Endodermal cell (in vitro differentiated cells): ENCODE measurements at regions not wholly inside any gene's neighbourhood (a gene's known extent, or its start where the extent isn't known, plus 50 kb on each side); places are given as distances from the start of the nearest gene placed in this dataset.

Experiments
- DNase-seq: peaks from one replicate; pipeline ENCODE4 v3.0.0-alpha.2; 2017
- H3K27ac ChIP-seq: 2 replicates; pipeline ENCODE4 v1.5.1; 2013; ENCODE audit warnings: mild to moderate bottlenecking, low read depth, low read length, moderate library complexity
- H3K27me3 ChIP-seq: 2 replicates; pipeline ENCODE4 v1.6.1; 2013; ENCODE audit warnings: mild to moderate bottlenecking, low read length, moderate library complexity; ENCODE audit not compliant: insufficient read depth, control insufficient read depth, poor library complexity, severe bottlenecking
- H3K36me3 ChIP-seq: 2 replicates; pipeline ENCODE4 v1.7.0; 2013; ENCODE audit warnings: mild to moderate bottlenecking, low read length, moderate library complexity; ENCODE audit not compliant: control insufficient read depth, insufficient read depth
- H3K4me1 ChIP-seq: one replicate; pipeline ENCODE4 v1.7.0; 2013; ENCODE audit warnings: low read length; ENCODE audit not compliant: control insufficient read depth, insufficient read depth
- H3K4me3 ChIP-seq: 2 replicates; pipeline ENCODE4 v1.5.1; 2013; ENCODE audit warnings: mild to moderate bottlenecking, low read length, moderate library complexity
- H3K9ac ChIP-seq: 2 replicates; pipeline ENCODE4 v1.6.1; 2013; ENCODE audit warnings: mild to moderate bottlenecking, low read length, moderate library complexity; ENCODE audit not compliant: poor library complexity, severe bottlenecking; ENCODE audit errors: extremely low read depth
- H3K9me3 ChIP-seq: 2 replicates; pipeline ENCODE4 v1.6.1; 2013; ENCODE audit warnings: mild to moderate bottlenecking, low read length, moderate library complexity; ENCODE audit not compliant: control insufficient read depth
- H3K27ac Mint-ChIP-seq: 2 replicates; pipeline ENCODE4 v1.8.0; 2020; ENCODE audit warnings: mixed read lengths
- H3K27me3 Mint-ChIP-seq: 2 replicates; pipeline ENCODE4 v1.8.0; 2021; ENCODE audit warnings: mild to moderate bottlenecking, mixed read lengths; ENCODE audit not compliant: insufficient read depth
- H3K36me3 Mint-ChIP-seq: 2 replicates; pipeline ENCODE4 v1.8.0; 2020; ENCODE audit warnings: low read depth, mixed read lengths
- H3K4me1 Mint-ChIP-seq: 2 replicates; pipeline ENCODE4 v1.8.0; 2020; ENCODE audit warnings: mixed read lengths
- H3K4me3 Mint-ChIP-seq: 2 replicates; pipeline ENCODE4 v1.8.0; 2020; ENCODE audit warnings: mild to moderate bottlenecking, moderate library complexity, mixed read lengths
- H3K9me3 Mint-ChIP-seq: 2 replicates; pipeline ENCODE4 v1.8.0; 2020; ENCODE audit warnings: mild to moderate bottlenecking, mixed read lengths
- WGBS, 2 experiments: methylation state at CpG; one replicate each; pipeline versions ENCODE4 v1.1.5 to v1.1.7; 2013; ENCODE audit warnings: missing lambda C conversion rate in 2 of 2, mixed read lengths in 1 of 2; ENCODE audit not compliant: insufficient coverage in 1 of 2, insufficient read length in 1 of 2; 5-methylcytosine and 5-hydroxymethylcytosine counted together
- TF ChIP-seq, protein P1 (sequence below): fragments of 200-600 bp; sonication (generic); conservative IDR thresholded peaks from 2 replicates; pipeline ENCODE4 v1.5.0; 2021; ENCODE audit warnings: antibody characterized with exemption, mild to moderate bottlenecking

DNA sequence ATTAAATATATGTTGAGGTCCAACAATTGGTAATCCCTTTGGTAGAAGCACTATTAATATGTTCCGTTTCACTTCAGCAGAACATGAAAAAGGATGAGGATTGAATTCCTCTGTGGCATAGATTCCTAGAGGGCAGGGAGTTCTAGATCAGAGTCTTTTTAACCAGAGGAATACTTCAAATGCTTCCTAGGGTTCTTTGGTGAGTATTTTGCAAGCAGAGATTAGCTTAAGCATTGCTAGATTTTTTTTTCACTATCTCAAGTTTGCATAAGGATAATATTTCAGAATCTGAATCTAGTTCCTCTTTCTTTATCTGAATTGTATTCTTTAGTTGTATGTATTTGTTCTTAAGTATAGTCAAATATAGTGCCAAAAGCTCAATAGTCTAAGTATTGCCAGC, 116.6 kb upstream of the ADAMTSL1 start:
- Histone ChIP-seq H3K9me3 (no peaks in the 10 kb centered on the region), H3K4me1 (peaks cover 8% of the 10 kb centered on the region), H3K4me3 (no peak overlapping the region), H3K27ac (no peak overlapping the region), H3K36me3 (no peaks in the 10 kb centered on the region), H3K27me3 (no peaks in the 10 kb centered on the region), H3K9ac (no peak overlapping the region)
- peaks cover 10% of the 10 kb centered on the region for H3K4me1 Mint-ChIP-seq
- H3K9me3 Mint-ChIP-seq: peaks cover 3% of the 10 kb centered on the region
- no peak overlapping the region for H3K27ac Mint-ChIP-seq
- 89 to 100% methylated on average over 1 of the region's 1 CpG for WGBS, 2 experiments
- H3K36me3 Mint-ChIP-seq: no peaks in the 10 kb centered on the region
- TF ChIP-seq, protein P1, sequence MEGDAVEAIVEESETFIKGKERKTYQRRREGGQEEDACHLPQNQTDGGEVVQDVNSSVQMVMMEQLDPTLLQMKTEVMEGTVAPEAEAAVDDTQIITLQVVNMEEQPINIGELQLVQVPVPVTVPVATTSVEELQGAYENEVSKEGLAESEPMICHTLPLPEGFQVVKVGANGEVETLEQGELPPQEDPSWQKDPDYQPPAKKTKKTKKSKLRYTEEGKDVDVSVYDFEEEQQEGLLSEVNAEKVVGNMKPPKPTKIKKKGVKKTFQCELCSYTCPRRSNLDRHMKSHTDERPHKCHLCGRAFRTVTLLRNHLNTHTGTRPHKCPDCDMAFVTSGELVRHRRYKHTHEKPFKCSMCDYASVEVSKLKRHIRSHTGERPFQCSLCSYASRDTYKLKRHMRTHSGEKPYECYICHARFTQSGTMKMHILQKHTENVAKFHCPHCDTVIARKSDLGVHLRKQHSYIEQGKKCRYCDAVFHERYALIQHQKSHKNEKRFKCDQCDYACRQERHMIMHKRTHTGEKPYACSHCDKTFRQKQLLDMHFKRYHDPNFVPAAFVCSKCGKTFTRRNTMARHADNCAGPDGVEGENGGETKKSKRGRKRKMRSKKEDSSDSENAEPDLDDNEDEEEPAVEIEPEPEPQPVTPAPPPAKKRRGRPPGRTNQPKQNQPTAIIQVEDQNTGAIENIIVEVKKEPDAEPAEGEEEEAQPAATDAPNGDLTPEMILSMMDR: no peak
- H3K27me3 Mint-ChIP-seq: no peaks in the 10 kb centered on the region
- no peak for DNase-seq
- H3K4me3 Mint-ChIP-seq: no peak overlapping the region

DNA sequence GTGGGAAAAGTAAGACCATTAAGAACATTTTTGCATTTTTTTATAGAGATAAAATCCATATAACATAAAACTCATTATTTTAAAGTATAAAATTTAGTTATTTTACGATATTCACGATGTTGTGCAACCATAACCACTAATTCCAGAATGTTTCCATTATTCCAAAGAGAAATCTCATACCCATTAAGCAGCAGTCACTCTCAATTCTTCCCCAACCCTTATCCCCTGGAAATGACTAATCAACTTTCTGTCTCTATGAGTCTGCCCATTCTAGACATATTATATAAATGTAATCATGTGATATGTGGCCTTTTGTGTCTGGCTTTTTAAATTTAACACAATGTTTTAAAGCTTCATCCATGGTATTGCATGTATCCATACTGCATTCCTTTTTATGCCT, 115.6 kb upstream of the ADAMTSL1 start:
- Mint-ChIP-seq H3K4me1 (peaks cover 14% of the 10 kb centered on the region), H3K36me3 (no peaks in the 10 kb centered on the region), H3K27ac (no peak overlapping the region), H3K9me3 (peaks cover 3% of the 10 kb centered on the region), H3K27me3 (no peaks in the 10 kb centered on the region), H3K4me3 (no peak overlapping the region)
- no peak overlapping the region for H3K27ac ChIP-seq
- DNase-seq: no peak
- WGBS, 2 experiments: 93% methylated on average over 2 of the region's 2 CpGs; no CpG with 5 or more reads in 1 of the 2 experiments
- TF ChIP-seq, protein P1: no peak
- H3K9ac ChIP-seq: no peak overlapping the region
- no peaks in the 10 kb centered on the region for H3K27me3 ChIP-seq
- H3K36me3 ChIP-seq: no peaks in the 10 kb centered on the region
- peaks cover 8% of the 10 kb centered on the region for H3K4me1 ChIP-seq
- H3K9me3 ChIP-seq: no peaks in the 10 kb centered on the region
- H3K4me3 ChIP-seq: no peak overlapping the region

DNA sequence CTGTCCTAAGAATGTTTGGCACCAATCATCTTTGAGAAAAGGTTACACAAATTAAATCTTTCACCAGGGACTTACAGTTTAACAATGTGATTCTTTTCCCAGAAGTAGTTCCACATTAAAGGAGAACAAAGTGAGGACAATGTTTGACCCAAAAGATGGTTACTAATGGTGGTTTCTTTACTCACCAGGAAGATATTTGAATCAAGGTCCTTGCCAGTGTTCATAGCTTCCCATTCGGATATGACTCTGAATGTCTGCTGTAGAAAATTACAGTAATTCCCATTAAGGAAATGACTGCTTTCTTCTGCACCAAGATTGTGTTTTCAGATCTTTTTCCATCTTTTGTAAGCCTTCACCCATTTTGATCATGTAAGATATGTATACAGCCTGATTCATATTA, 114.6 kb upstream of the ADAMTSL1 start:
- H3K4me3 ChIP-seq: no peak overlapping the region
- H3K27me3 ChIP-seq: no peaks in the 10 kb centered on the region
- Mint-ChIP-seq H3K36me3 (no peaks in the 10 kb centered on the region), H3K4me3 (no peak overlapping the region), H3K27me3 (no peaks in the 10 kb centered on the region), H3K9me3 (peaks cover 3% of the 10 kb centered on the region), H3K27ac (no peak overlapping the region), H3K4me1 (peaks cover 14% of the 10 kb centered on the region)
- TF ChIP-seq, protein P1: no peak
- H3K9me3 ChIP-seq: no peaks in the 10 kb centered on the region
- peaks cover 8% of the 10 kb centered on the region for H3K4me1 ChIP-seq
- no peak overlapping the region for H3K9ac ChIP-seq
- no peaks in the 10 kb centered on the region for H3K36me3 ChIP-seq
- 97% methylated on average over 1 of the region's 1 CpG; no CpG with 5 or more reads in 1 of the 2 experiments for WGBS, 2 experiments
- no peak for DNase-seq
- H3K27ac ChIP-seq: no peak overlapping the region
